ENCODE measurements at regions not wholly inside any gene's neighbourhood (a gene's known extent, or its start where the extent isn't known, plus 50 kb on each side); places are given as distances from the start of the nearest gene placed in this dataset.
"Not testable (repeated sequence)": the region's sequence is repeated elsewhere in the genome, so short reads cannot be mapped to it uniquely, and the experiment has no call there.

GRCh38 chr7:153012203-153012602, 252.7 kb downstream of the ACTR3B start:
- no peak for DNase-seq (ENCODE audit: low spot score)

GRCh38 chr7:153017223-153017622, 257.7 kb downstream of the ACTR3B start:
- no peak for DNase-seq (ENCODE audit: low spot score)

GRCh38 chr7:153021542-153021941, 262.0 kb downstream of the ACTR3B start:
- no peak for DNase-seq (ENCODE audit: low spot score)

- no peak for DNase-seq (ENCODE audit: low spot score)
Observed at GRCh38 chr7:153022475-153023193, 263.1 kb downstream of the ACTR3B start.

DNA sequence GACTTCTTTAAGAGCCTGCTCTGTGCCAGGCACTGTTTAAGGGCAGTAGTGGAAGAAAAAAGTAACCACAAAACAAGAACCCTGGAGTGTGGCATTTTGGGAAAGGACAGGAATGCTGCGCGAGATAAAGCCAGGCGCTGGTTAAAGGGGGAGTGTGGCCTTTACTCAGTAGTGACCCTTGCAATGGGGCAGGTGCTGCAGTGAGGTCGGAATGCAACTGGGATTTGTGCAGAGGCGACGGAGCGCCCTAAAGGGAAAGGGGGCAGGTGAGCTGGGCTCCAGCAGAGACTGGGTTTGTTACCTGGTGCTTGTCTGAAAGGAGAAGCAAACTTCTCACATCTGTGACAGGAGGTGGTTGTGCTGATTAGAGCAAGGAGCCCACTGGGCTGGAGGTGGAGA, 263.6 kb downstream of the ACTR3B start:
- no peak for DNase-seq (ENCODE audit: low spot score)

DNA sequence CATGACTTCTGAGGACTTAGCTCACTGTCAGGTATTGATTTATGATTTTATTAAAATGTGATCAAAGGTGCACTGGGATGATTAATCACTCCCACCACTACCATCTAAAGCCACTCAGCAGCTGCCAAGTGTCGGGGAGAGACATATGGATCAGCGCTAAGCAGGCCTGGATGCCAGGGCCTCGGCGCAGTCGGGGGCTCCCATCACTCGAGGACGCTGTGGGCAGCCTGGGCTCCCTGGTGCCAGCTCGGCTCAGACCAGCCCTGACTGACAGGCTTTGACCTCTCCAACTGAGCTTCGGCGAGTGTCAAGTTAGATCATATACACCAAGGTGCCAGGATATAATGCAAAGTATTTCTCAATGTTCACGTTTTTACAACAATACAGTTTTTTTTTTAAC, 267.7 kb downstream of the ACTR3B start:
- no peak for DNase-seq (ENCODE audit: low spot score)

DNA sequence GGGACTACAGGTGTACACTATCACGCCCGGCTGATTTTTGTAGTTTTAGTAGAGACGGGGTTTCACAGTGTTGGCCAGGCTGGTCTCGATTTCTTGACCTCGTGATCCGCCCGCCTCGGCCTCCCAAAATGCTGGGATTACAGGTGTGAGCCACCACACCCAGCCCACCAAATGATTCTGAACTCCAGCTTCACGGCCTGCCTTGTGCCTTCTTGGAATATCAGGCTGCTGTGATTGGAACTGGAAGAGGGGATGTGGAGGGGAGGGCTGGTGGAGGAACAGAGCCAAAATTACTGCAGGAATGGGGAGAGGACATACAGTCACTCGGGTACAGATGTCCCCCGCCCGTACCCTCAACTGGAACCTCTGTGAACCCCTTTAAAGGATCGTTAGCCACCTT, 268.4 kb downstream of the ACTR3B start:
- DNase-seq (ENCODE audit: low spot score) = no peak

DNA sequence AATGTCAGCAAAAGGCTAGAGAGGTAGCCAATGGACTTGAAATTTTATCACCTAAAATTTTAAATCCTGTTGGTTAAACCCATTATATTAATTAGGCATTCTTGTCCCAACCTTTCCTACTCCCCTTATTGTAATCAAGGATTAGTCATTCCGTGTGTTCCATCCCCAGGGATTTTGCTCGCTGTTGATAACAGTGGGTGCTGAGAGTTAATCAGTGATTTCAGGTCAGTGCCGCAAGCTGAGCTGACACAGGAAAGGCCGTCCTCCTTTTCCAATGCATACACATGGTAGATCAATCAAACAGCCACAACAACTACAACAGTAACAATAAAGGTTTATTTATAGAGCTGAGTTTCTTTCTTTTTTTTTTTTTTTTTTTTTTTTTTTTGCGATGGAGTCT, 271.4 kb downstream of the ACTR3B start:
- DNase-seq (ENCODE audit: low spot score) = no peak

- DNase-seq (ENCODE audit: low spot score) = no peak
Observed at GRCh38 chr7:153034791-153035190, 275.2 kb downstream of the ACTR3B start.

GRCh38 chr7:153036396-153037063, 277.0 kb downstream of the ACTR3B start:
- DNase-seq (ENCODE audit: low spot score) = no peak

GRCh38 chr7:153043440-153043839, 283.9 kb downstream of the ACTR3B start:
- DNase-seq (ENCODE audit: low spot score) = no peak

DNA sequence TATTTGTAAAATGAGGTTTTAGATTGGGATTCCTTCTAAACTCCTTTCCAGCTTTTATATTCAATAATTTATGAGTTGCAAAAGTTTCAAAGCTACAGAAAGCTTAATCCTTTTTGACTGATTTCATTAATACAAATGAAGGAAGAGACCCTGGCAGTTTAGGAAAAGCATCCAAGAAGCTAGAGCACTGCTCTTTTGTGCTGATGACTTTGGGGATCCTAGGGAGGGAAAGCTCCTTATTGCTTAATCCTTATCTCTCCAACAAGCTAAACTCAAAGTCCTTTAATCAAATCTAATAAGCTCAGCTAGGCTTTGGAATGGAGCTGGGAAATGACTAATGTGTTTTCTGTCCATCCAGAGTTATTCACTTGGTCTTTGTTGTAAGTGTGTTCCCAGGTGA, 285.4 kb downstream of the ACTR3B start:
- no peak for DNase-seq (ENCODE audit: low spot score)

DNA sequence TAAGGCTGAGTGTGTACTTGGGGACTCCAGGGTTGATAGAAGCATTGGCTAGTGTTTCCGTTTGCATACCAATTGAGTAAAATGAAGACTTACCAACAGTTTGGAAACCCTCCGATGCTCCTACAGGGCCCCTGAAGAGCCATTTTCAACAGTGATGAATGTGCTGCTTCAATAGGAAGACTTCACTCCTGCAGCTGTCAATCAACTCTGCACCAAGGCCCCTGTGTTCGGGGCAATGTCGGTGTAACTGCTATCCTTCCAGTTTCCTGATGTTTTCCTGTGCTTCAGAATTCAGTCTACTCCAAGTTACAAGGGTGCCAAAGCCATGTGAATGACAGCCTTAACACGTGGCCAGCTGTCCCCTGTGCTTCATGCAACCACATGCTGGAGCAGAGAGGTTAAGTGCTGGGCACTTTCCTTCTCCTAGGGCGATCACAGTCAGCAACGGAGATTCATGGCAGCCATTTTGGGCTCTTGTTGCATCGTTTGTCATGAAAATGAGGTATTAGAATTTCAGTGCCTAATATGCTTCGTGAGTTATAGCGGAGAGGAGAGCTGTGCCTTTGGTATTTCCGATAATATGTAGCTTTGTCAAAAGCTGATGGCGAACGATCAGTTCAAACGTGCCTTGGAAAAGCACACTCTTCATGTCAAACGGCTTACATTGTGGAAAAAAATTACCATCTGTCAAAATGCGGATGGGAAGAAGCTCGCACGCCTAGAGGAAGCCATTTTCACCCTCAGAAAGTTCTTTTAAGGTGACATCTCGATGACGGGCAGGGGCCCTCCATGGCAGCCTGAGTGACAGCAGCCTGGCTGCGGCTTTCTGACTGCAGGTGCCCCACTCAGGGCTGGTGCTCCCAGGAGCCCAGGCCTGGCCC, 287.8 kb downstream of the ACTR3B start:
- no peak for DNase-seq (ENCODE audit: low spot score)

DNA sequence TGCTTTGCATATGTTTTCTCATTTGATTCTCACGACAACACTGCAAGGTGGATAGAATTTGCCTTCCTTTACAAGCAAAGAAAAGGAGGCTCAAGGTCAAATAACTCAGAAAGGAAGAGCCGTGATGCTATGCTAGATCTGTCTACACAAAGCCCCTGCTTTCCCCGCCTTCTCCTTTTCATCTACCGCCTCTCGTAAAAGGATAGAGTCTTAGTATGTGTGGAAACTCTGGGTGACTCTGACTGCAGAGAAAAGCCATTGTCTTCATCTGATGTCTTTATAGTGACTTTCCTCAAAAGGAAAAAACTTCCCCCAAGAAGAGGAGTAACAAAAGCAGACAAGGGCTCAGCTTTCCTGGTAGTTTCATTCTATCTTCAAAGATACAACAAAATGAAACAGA, 292.7 kb downstream of the ACTR3B start:
- DNase-seq (ENCODE audit: low spot score) = no peak

DNA sequence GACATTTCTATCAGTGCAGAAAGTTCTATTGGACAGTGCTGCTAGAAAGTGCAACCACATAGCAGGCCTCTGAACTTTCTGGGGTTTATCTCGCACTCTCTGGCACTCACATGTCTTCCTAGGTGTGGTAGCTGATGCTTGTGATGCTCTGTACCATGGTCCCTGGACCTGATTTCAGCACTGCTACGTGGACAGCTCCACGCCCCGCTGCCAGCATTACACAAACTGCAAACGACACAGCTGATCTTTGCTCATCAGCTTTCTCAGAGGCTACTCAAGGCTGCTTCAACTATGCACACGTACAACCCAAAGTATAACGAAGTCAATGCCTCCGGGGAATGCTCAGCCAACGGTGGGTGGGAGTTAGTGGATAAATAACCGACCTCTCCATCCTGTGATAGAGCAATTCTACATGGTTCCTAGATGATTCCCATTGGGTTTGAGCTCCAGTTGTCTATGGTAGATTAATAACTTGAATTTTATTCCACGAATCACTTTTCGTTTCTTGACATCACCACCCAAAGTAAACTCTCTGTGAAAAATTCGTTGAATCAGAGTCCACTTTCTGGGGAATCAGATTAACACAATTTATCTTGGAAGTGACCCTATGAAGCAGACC, 302.5 kb downstream of the ACTR3B start:
- no peak for DNase-seq (ENCODE audit: low spot score)

DNA sequence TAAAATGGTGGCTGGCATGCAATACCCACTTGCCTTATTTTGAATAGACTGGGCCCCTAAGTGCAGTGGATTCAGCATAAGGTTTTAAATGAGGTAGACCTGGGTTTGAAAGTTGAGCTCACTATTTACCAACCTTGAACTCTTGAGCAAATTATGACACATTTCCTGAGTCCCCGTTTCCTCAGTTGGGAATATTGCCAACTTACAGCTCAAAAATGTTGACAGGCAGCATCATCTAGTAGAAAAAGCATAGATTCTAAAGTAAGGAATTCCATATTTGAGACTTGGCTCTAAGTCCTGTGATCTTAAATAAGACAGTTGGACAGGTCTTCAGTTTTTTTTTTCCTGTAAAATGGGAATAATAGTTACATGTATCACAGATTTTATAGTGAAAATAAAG, 305.5 kb downstream of the ACTR3B start:
- no peak for DNase-seq (ENCODE audit: low spot score)

GRCh38 chr7:153066711-153067110, 307.2 kb downstream of the ACTR3B start:
- DNase-seq (ENCODE audit: low spot score) = no peak

- no peak for DNase-seq (ENCODE audit: low spot score)
Observed at GRCh38 chr7:153070141-153070540, 310.6 kb downstream of the ACTR3B start.

- no peak for DNase-seq (ENCODE audit: low spot score)
Observed at GRCh38 chr7:153072806-153073205, 313.3 kb downstream of the ACTR3B start.

DNA sequence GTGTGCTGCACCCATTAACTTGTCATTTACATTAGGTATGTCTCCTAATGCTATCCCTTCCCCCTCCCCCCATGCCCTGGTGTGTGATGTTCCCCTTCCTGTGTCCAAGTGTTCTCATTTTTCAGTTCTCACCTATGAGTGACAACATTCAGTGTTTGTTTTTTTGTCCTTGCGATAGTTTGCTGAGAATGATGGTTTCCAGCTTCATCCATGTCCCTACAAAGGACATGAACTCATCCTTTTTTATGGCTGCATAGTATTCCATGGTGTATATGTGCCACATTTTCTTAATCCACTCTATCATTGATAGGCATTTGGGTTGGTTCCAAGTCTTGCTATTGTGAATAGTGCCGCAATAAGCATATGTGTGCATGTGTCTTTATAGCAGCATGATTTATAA, 316.7 kb downstream of the ACTR3B start:
- not testable (repeated sequence) for DNase-seq (ENCODE audit: low spot score)

DNA sequence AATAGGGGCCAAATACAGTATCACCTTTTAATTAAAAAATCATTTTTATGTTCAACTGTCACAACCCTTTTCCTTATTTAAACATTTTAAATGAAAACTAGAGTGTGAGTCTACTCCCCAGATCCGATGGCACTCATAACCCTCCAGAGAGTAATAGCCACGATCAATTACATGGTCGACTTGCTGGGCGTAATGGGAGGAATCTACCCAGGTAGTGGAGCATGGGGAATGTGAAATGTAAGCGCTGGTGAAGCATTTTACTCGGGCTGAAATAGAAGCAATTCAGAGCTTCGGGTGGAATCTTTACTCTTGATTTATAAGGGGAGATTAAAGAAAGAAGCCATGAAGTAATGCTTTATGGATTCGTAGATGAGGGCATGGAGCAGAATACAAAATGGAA, 321.9 kb downstream of the ACTR3B start:
- DNase-seq (ENCODE audit: low spot score) = no peak

DNA sequence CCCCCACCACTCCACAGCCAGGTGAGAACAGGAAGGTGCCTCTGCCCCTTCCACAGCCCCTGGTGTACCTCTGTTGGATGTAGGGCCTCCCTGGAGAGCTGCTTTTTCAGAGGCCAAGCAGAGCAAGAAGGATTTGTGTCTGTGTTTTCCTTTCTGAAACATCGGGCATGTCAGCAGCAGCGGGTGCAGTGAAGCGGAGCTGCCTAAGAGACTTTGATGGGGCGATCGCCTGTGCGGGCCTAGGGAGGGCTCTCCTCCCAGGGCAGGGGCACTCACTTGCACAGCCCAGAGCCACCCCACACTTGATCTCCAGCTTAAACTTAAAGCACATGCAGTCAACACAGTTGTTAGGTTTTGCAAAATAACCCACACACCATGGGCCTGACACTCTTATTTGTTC, 324.7 kb downstream of the ACTR3B start:
- no peak for DNase-seq (ENCODE audit: low spot score)
